SKM-1 (cell line): ENCODE measurements at regions not wholly inside any gene's neighbourhood (a gene's known extent, or its start where the extent isn't known, plus 50 kb on each side); places are given as distances from the start of the nearest gene placed in this dataset.

Experiments used
- DNase-seq: peaks from one replicate; lab custom pipeline; 2025; ENCODE audit not compliant: unreplicated experiment; lab: John Stamatoyannopoulos, UW

DNA sequence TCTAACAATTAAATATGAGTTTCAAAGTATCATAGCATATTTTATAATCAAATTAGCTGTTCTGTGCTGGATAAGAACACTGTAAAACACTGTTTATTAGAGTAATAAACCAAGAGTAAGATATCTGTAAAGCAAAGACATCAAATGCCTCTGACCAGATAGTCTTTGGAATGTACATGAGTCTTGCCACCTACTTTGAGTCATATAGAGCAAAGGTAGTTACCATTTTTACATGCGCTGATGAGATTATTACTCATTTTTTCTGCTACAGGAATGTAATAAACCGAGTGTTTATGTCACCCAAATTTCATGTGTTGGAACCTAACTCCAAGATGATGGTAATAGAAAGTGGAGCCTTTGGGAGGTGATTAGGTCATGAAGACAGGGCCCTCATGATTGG lies 654.5 kb downstream of the CETN3 start:
- no peak for DNase-seq

DNA sequence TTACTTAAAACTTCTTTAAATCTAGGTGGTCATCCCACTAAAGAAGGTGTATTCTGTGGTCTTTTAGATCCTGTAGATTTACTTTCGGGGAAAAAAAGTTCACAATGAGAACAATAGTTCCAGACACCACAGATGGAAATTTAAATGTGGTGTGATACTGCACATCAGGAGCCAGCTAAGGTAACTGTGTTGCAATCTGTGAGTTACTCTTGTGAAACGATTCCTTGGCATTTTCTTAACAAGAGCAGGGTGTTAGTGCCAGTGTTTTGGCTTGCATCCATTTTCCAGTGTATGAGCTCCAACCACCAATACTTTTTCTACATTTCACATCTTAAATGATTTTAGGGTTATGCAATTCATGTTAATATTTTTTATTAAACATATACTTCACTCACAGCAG lies 674.5 kb downstream of the CETN3 start:
- DNase-seq: no peak

DNA sequence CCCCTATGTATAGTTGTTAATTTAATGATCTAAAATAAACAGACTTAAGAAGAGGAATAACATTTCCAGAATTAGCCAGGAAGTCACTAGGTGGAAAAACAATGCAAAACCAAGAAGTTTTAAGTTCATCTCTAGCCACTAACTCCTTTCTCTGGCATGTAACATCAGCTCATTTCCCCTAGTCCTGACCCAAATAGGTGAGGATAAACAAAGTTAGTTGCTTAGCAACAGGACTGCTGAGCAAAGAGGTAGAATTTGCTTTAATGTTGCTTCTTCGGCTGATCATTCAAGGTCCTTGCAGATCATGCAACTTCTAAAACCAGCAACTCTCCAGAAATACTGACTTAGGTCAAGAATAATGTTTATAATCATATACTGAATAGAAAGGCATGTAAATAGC lies 675.8 kb downstream of the CETN3 start:
- no peak for DNase-seq

DNA sequence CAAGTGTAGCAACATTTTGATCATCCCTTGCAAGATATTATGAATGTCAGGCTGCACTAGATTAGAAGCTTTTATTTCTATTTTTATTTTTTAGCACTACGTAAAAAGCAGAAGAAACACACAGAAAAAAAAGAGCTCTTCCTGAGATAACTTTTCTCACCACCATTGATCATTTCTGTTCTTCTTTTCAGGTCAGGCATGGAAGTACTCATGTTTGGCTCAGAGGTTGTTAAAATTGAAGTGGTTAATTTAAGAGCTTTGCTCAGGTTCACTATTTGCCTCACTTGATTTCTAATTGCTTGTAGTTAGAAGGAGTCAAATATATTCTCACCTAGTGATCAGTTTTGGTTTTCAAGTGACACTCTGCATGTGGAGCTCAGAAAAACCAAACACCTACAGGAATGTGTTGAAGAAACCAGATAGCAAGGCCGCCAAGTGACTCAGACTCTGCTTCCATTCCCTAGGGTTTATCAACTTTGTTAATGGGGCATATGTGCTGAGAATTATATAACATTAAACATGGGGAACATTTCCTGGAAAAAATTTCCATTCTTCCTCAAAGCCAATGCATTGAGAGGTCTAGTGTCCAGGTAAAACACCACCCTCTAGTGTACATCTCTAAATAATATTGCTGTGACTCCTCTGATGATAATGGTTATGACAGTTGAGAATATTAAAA lies 679.8 kb downstream of the CETN3 start:
- DNase-seq: no peak

DNA sequence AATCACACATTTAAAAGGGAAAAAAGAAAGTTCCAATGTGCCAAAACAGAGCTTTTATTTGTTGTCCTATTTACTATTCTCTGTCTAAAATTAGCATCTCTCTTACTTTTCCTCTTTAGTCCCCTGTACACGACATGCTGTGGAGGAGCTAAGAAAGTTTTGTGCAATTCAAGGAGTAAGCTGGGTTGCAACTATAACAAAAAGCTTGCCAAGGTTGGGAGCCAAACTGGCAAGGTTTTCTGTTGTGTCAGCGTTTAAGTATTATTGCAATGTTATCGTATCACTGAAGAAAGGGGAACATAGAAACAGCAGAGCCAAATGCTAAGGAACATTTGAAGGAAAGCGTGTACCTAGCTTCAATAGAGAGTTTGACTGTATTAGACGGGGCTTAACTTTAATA lies 680.8 kb downstream of the CETN3 start:
- DNase-seq: no peak

DNA sequence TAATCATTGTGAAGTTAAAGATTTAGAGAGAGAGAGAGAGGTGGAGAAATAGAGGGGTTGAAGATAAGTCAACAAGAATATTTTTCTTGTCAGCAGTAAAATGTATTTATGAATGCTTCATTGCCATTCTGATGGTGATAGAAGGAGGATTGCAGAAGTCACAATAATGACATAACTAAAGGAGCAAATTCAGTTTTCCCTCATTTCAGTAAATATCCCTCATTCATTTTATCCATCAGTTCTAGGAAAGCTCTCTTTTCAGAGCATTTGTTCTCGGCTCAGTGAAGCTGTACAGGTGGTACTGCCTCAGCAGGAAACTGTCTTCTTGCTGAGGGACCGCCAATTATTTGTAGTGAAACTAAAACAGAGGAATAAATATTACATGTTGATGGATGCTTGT lies 681.4 kb downstream of the CETN3 start:
- DNase-seq: no peak

DNA sequence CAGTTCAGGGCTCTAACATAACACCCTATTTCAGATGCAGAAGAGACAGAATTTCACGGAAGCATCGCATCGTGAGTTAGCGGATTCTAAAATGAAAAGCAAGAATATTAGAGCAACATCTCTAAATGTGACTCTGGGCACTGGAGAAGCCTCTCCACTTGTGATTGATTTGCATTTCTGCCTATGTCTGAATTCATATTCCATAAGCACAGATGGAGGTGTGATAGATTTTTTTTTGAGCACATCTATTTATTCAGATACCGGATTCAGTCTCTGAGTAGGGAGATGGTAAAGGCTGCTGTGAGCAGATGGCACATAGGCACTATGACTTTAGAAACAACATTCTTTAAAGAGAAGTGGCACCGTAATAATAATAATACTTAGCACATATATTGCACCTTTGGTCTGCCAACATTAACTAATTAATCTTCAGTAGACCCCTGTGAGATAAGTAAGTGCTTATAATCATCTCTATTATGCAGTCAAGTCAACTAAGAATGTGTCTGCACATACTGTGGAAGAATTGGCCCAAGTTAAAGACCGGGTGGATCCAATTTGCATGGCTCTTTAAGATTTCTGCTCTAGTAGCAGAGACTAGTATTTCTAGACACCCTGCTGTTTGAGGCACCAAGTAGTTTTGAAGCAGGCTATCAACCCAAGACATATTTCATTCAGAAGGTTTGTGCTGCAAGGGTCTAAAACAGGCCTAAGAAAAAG lies 685.0 kb downstream of the CETN3 start:
- DNase-seq: no peak

DNA sequence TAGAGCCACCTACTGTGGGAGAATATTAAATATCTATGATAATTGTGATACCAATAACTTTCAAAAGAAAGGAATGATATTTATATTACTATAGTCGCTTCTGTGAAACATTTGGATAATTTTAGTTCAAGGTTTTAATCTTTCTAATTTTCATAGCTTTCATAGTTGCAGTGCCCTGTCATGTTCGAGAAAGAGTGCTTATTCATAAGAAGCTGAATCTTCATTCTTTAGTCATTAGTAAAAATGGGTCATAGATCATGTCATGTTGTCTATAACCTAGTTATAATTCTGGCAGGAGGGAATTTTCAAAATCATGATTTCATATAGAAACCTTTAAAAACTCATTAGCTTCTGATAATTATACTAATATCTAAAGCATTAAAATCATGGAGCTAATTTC lies 685.6 kb downstream of the CETN3 start:
- no peak for DNase-seq

DNA sequence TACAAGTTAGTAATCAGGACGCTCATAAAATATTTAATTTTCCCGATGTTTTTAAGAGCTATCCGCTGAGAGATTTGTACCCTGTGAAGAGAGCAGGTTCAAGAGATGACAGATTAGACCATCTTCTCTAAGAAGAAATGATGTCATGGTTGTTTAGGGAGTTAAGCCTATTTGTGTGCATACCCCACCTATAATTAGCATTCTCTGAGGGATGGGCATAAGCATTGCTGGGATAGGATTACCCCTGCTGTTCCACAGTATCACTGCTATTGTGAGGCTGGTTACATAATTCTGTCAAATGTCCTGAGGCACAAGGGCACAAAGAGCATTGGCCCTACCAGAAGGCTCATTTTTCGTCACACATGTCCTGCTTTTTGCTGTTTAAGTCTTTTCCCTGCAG lies 687.0 kb downstream of the CETN3 start:
- DNase-seq: no peak

DNA sequence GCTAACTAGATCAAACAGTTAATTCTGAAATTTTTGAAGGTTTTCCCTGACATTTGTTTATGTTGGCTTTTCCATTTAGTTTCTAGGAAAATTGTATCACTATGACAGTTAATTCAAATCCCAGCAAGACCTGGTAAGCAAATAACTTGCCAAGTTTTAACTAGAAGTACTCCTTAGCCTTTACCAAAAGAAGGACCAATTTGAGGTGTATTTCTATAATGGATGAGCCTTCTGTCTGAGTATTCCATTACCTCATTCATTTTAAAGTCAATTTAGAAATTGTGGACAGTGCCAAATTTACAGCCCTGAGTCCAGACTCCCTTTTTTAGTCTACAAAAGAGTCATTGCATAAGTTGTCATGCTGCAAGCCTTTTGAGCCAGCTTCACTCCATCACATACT lies 687.6 kb downstream of the CETN3 start:
- no peak for DNase-seq

DNA sequence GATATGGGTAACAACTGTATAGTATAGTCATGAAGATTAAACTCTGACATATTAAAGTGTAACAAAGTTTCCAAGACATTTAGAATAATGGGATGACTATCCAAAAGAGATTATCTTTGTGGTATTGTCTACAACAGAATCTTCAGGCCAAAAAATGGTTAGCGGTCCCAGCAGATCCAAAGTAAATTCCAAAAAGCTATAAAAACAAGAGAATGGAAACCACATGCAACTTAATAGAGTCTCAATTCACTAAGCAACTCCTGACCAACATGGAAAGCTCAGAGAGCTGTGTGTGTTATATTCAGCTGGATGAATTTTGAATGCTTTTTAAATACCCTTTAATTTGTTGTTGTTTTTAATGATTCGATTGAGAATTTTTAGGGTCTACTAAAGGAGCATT lies 688.2 kb downstream of the CETN3 start:
- no peak for DNase-seq

DNA sequence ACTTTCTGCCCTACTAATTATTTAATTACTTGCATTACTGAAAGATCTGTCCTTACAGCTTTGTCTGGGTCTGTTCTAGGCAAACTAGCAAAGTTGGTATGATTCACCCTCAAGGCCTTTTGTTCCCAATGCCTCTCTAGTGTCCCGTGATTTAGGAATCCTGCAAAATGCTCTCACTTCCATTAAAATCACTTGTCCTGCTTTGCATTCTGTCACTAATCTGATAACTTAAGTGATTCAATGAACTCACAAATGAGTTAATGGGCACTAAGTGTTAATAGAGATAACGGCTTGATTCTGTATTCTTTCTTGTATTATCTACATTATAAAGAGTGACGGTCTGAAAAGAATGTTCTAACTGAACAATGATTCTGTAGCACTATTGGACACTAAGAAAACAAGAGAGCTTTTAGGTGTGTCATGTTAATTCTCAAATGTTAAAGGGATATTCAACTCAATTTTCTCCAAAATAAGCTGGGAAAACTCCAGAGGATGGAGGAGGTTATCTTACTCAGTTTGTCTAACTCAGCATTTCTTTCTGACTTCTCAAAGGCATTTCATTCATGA lies 697.3 kb downstream of the CETN3 start:
- DNase-seq: no peak

DNA sequence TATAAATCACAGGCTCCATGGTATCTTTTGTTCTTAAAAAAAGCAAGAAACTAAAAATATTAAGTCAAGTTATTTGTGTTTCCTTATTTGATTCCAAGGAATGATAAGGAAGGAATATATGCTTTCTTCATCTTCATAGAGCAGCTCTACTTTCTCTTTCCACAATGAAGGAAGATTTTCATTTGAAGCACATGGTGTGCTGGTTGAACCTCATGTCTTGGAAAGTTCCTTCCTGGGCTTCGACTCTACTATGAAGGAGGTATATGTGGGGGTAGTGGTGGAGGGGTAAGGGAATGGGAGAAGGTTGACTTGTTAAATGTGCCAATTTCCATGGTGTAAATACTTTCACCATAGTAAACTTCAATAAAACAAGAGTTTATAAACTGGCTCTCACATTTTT lies 698.0 kb downstream of the CETN3 start:
- DNase-seq: no peak

DNA sequence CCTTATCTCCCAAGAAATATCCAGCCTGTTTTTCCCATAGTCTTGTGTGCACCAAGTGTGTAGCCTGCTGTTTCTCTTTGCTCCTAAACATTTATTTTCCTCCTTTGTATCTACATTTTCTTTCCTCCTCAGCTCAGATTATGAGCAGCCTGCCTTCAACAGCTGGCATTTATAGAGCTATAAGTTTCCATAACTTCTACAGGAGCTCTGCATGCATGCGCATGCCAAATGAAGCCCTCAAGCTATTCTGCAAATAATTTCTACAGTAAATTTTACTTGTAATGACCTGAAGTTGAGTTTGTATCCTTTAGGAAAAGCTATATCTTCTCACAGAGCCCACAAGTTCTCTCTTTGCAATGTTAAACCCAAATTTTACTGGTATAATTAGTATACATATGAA lies 699.5 kb downstream of the CETN3 start:
- DNase-seq: no peak

DNA sequence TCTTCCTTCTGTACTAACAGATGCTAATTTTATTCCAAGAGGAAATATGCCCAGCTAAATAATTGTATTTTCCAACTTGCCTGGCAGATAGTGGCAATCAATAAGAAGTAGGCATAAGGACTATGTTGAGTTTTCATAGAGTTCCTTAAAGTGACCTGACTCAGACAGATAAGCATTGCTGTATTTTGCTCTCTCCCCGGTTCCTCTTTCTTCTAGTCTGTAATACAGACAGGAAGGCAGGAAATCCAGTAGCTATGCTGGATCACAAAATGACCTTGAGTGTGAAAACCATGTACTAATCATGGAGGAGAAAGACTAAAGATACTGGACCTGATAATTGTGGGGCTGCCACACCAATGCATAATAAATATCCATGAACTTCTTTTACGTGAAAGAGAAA lies 701.7 kb downstream of the CETN3 start:
- peak; percentile 39 for DNase-seq

DNA sequence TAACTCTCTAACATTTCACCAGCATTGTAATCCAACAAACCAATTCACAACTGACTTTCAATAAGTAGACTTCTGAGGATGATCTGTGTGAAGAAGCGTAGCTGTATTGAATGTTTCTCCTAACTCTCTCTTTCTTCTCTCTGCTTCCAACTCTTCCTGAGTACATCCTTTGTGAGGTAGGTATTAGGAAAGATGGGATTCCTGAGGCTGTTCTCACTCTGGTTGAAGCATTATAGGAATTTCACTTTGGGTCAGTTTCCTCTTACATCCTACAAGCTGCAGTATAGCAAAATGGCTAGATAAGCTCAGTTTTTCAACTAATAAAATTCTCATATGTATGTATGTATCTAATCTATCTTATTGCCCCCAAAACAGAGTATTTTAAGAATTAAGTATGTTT lies 702.8 kb downstream of the CETN3 start:
- no peak for DNase-seq

DNA sequence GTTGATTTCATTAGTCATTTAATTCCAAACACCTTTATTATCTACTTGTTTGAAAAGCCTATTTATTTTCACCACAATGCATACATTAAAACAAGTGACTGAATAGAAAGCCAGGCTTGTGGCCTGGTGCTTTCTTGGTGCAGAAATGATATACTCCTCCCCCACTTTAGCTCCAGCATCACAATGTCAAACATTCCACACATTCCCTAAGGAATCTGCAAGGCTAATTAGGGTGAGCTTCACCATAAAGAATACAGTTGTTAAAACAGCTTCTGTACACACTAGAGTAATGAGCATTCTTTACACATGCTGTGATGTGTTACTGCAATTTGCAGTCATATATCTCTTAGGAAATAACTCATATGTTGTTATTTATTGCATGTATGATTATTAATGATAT lies 705.7 kb downstream of the CETN3 start:
- DNase-seq: no peak

DNA sequence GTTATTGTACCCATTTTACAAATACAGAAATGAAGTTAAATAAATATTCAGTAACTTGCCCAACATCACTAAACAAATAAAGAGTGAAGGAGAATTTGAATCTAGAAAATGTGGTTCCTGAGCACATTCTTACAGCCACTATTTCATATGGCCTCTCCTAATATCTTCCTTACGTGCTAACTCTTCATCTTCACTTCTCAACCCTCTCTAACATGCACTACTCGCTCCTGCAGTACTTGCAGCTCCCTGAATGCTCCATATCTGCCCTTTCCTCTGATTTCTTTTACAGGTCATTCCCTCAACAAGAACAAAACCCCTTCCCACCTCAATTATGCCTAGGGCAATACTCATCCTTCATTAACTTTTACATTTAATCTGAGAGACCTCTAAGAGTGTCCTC lies 711.5 kb downstream of the CETN3 start:
- no peak for DNase-seq

DNA sequence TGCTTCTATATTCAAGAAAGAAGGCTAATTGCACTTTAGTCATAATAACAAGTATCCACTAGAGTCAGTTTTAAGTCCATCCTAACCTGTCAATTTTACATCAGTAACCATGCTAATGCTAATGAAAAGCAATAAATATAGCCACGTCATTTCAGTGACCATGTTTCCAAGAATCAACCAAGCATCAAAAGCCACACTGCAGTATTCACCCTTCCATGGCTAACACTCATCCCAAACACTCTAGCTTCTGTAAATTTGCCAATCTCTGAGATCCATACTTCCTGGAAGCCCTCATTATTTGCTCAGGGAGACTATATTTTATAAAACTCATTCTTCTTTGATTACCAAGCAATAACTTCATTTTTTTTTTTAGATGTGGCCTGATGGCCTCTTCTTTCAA lies 712.0 kb downstream of the CETN3 start:
- DNase-seq: no peak

DNA sequence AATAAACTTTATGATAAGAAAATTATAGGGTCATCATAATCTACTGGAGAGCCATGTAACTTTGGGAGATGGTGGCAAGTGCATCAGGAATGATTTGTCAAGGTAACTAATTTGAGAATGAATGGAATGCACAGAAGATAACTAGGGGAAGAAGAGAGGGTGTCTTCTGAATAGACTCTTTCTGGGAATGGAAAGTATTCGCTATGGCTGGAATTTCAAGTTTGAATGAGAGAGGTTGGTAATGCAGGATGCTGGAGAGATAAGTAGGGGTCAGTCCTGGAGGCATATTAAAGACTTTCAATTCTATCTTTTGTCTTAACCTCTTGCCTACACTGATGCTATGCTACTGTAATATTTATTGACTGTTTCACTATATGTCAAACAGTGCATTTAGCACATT lies 714.2 kb downstream of the CETN3 start:
- no peak for DNase-seq

DNA sequence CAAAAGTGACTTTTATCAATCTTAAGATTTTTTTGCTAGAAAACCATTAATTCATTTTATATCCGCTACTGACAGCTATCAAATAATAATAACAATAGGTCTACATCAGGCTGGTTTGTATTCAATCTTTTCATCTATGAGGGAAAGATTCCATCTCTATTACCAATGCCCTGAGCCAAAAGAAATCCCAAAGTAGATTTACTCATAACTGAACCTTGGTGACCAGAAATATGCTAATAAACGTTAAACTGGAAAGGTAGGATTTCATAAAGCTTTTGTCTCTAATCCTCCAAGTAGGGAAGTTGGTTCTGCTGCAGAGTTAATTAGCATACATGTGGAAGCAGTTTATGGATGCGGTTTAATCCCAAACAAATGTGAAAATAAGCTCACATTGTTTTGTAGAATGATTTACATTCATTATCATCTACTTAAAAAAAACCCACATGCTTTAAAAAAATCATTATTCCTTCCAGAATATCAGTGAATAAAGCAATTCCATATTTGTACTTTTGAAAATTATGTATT lies 715.5 kb downstream of the CETN3 start:
- no peak for DNase-seq

DNA sequence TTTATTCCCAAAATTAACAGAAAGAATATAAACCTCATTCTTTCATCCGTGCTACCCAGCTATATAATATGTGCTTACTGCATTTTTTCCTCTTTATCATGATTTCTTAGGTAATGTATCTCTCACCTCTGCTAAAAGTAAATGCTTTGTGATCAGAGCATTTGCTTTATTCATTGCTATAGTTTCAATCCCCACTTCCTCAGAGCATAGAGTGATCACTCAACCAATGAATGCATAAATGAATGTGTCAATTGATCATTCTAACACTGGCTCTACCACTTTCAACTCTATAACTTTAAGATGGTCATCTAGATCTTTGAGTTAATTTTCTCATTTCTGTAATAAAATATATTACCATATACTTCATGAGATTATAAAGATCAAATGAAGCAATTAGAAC lies 719.2 kb downstream of the CETN3 start:
- DNase-seq: no peak
